Body of pancreas (tissue), 4 donors: ENCODE measurements at regions not wholly inside any gene's neighbourhood (a gene's known extent, or its start where the extent isn't known, plus 50 kb on each side); places are given as distances from the start of the nearest gene placed in this dataset.

Experiments used
- ATAC-seq: fragments of 150-250 bp; one replicate; pipeline ENCODE4 v1.9.1; 2016
- DNase-seq, 4 donors: peaks; one replicate each; pipeline ENCODE4 v3.0.0-alpha.2; 2019
- H3K27ac ChIP-seq, 4 donors: fragments of 200-600 bp; sonication (generic); 1 replicate in 3 of 4; 2 replicates in 1 of 4; pipeline versions ENCODE4 v1.5.1 to v1.6.1; 2016 to 2019; ENCODE audit warnings: mild to moderate bottlenecking in 1 of 4, mixed read lengths in 1 of 4, moderate library complexity in 1 of 4
- H3K27me3 ChIP-seq, 2 donors: fragments of 200-600 bp; sonication (generic); one replicate each; pipeline ENCODE4 v1.6.0; 2016; ENCODE audit warnings: mild to moderate bottlenecking in 1 of 2
- H3K36me3 ChIP-seq, 2 donors: fragments of 200-600 bp; sonication (generic); replicated peaks in 1 of 2; 2 replicates each; pipeline ENCODE4 v1.5.1; 2016; ENCODE audit warnings: low read depth in 2 of 2; ENCODE audit not compliant: insufficient read depth in 1 of 2
- H3K4me1 ChIP-seq: fragments of 200-600 bp; sonication (generic); one replicate; pipeline ENCODE4 v1.6.0; 2016
- H3K4me3 ChIP-seq, 2 donors: fragments of 200-600 bp; sonication (generic); 1 replicate in 1 of 2; 2 replicates in 1 of 2; pipeline ENCODE4 v1.5.1; 2016 to 2019
- H3K9me3 ChIP-seq, 3 donors: fragments of 200-600 bp; sonication (generic); 1 replicate in 2 of 3; 2 replicates in 1 of 3; pipeline ENCODE4 v1.5.1; 2016
- CTCF ChIP-seq, 7 experiments: fragments of 450-650 bp in 4 of 7; fragments of 200-600 bp in 3 of 7; sonication (generic) in 3 of 7; IDR thresholded peaks; one replicate each; pipeline ENCODE4 v1.5.1; 2016 to 2019; ENCODE audit warnings: antibody characterized with exemption in 7 of 7
- POLR2A ChIP-seq, 3 donors: fragments of 450-650 bp; IDR thresholded peaks; one replicate each; pipeline ENCODE4 v1.6.1; 2016; ENCODE audit warnings: antibody characterized with exemption in 3 of 3, mild to moderate bottlenecking in 2 of 3
- WGBS, 2 donors: methylation state at CpG; one replicate each; pipeline ENCODE4 v1.1.5; 2017; 5-methylcytosine and 5-hydroxymethylcytosine counted together
- intact Hi-C: fragments of 100-400 bp; cut with DNase I; formaldehyde crosslinking; loops from one replicate; pipeline ENCODE4 v1.15.1; 2023

DNA sequence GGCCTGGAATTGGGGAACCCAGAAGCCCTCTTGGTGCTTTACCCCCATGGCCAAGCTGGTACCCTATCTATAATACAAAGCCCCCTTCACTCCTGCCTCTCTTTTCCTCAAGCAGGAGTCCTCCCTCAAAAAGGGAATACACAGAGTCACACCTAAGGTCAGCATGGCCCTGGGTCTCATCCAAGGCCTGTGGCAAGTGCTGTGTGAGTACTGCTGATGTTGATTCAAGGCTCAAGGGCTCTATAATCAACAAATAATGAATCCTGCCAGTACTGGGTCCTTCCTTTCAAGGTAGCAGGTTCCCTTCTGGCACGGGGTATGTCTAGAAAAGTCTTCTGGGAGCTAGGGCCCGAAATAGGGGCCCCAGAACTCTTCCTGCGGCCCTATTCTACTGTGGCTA, 187.3 kb downstream of the CYB561 start:
- no peaks in the 10 kb centered on the region for H3K27me3 ChIP-seq
- DNase-seq (no peak), ATAC-seq (no peak)
- no peaks in the 10 kb centered on the region for H3K9me3 ChIP-seq
- no peak overlapping the region for H3K4me3 ChIP-seq
- 93 to 97% methylated on average over 3 of the region's 3 CpGs for WGBS, 2 donors
- TF ChIP-seq CTCF (IDR thresholded peaks at IDR 0.05), result no peak
- intact Hi-C loops, result no loop called here
- H3K4me1 ChIP-seq, result no peaks in the 10 kb centered on the region
- H3K27ac ChIP-seq, result no peak overlapping the region
- H3K36me3 ChIP-seq, result no peaks in the 10 kb centered on the region

GRCh38 chr17:63262751-63263476, 183.2 kb downstream of the CYB561 start:
- Histone ChIP-seq H3K4me1 (no peaks in the 10 kb centered on the region), H3K27ac (no peak overlapping the region), H3K36me3 (no peaks in the 10 kb centered on the region), H3K9me3 (no peaks in the 10 kb centered on the region), H3K27me3 (no peaks in the 10 kb centered on the region), H3K4me3 (no peak overlapping the region)
- TF ChIP-seq CTCF (IDR thresholded peaks at IDR 0.05) (no peak), POLR2A (IDR thresholded peaks at IDR 0.05) (no peak)
- no peak for DNase-seq
- intact Hi-C loops, result no loop called here
- 87 to 92% methylated on average over 5 of the region's 5 CpGs for WGBS, 2 donors
- no peak for ATAC-seq

DNA sequence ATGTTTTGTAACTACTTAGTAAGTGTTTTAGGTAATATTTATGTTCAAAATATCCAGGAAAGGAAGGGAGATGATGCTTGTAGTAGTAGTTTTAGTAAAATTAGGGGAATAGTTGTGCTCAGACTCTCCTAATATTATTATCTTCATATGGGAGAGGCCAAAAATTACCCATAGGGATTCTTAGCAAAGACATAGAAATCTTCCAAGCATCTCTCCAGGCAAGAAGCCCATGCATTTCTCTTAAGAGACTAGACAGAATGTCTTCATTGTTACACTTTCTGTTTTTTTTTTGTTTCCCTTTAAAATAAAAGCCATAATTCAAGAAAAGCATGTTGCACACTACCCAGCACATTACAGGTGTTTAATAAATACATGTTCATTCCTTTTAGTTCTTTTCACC, 180.6 kb downstream of the CYB561 start:
- intact Hi-C loops, result no loop called here

GRCh38 chr17:63267846-63268245, 178.3 kb downstream of the CYB561 start:
- Histone ChIP-seq H3K4me1 (no peaks in the 10 kb centered on the region), H3K27me3 (no peaks in the 10 kb centered on the region), H3K36me3 (no peaks in the 10 kb centered on the region), H3K27ac (no peak overlapping the region), H3K9me3 (no peaks in the 10 kb centered on the region), H3K4me3 (no peak overlapping the region)
- no peak for DNase-seq
- no peak for TF ChIP-seq POLR2A (IDR thresholded peaks at IDR 0.05)
- no peak for TF ChIP-seq CTCF (IDR thresholded peaks at IDR 0.05)
- WGBS, 2 donors, result 82 to 83% methylated on average over 4 of the region's 4 CpGs
- no peak for ATAC-seq
- intact Hi-C loops, result no loop called here

More for the DNA sequence above, 180.6 kb downstream of the CYB561 start:
- H3K9me3 ChIP-seq, result no peaks in the 10 kb centered on the region
- no peaks in the 10 kb centered on the region for H3K4me1 ChIP-seq
- no peaks in the 10 kb centered on the region for H3K36me3 ChIP-seq
- no peak for ATAC-seq
- TF ChIP-seq POLR2A (IDR thresholded peaks at IDR 0.05) (no peak), CTCF (IDR thresholded peaks at IDR 0.05) (no peak)
- no peak overlapping the region for H3K4me3 ChIP-seq
- no peak overlapping the region for H3K27ac ChIP-seq
- no peaks in the 10 kb centered on the region for H3K27me3 ChIP-seq
- no peak for DNase-seq

DNA sequence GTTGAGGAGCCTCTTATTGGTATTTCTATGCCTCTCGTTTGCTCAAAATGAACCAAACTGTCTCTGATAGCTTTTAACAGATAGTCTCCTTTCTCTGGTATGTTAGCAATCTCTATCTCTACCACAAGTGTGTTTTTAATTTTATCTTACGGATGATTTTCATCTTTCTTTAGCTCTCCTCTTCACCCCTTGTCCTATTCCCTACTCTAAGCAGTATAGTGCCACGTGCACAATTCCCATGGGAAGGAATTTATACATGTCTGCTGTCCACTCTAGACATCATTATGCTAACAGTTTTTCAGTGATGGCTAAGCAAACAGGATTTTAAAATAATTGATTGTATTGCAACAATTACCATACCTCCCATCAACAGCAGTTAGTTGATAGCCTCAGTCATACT, 177.3 kb downstream of the CYB561 start:
- H3K36me3 ChIP-seq, result no peaks in the 10 kb centered on the region
- no peak overlapping the region for H3K27ac ChIP-seq
- H3K27me3 ChIP-seq, result no peaks in the 10 kb centered on the region
- intact Hi-C loops, result no loop called here
- WGBS, 2 donors, result 88 to 89% methylated on average over 3 of the region's 3 CpGs
- H3K4me3 ChIP-seq, result no peak overlapping the region
- ATAC-seq (no peak), DNase-seq (no peak)
- H3K9me3 ChIP-seq, result no peaks in the 10 kb centered on the region
- H3K4me1 ChIP-seq, result no peaks in the 10 kb centered on the region
- no peak for TF ChIP-seq CTCF (IDR thresholded peaks at IDR 0.05)
- TF ChIP-seq POLR2A (IDR thresholded peaks at IDR 0.05), result no peak
